Keratinocyte (primary cell): ENCODE measurements at regions not wholly inside any gene's neighbourhood (a gene's known extent, or its start where the extent isn't known, plus 50 kb on each side); places are given as distances from the start of the nearest gene placed in this dataset.

ENCODE experiments used
- DNase-seq: peaks from one replicate; pipeline ENCODE4 v3.0.0-alpha.2; 2011; ENCODE audit warnings: low read depth, missing footprints, low spot score
- FAIRE-seq: peaks from 2 replicates; lab custom pipeline; 2011; peaks lifted over from hg19 to GRCh38; lab: Jason Lieb, UNC
- H2AFZ ChIP-seq: 2 replicates; pipeline ENCODE4 v1.6.0; 2012; ENCODE audit warnings: low read length, control low read depth, inconsistent platforms; ENCODE audit not compliant: control insufficient read depth
- H3K27ac ChIP-seq: 2 replicates; pipeline ENCODE4 v1.5.1; 2011; ENCODE audit warnings: low read length; ENCODE audit not compliant: control insufficient read depth, insufficient read depth
- H3K27me3 ChIP-seq: 3 replicates; pipeline ENCODE4 v1.6.0; 2011; ENCODE audit warnings: low read length; ENCODE audit not compliant: control insufficient read depth, insufficient read depth; ENCODE audit errors: extremely low read depth
- H3K36me3 ChIP-seq, 2 experiments: 2 replicates in 1 of 2; 3 replicates in 1 of 2; pipeline ENCODE4 v1.5.1; 2011; ENCODE audit warnings: low read length in 2 of 2, mild to moderate bottlenecking in 1 of 2; ENCODE audit not compliant: control insufficient read depth in 2 of 2, insufficient read depth in 2 of 2; ENCODE audit errors: extremely low read depth in 1 of 2
- H3K4me1 ChIP-seq: 3 replicates; pipeline ENCODE4 v1.5.1; 2011; ENCODE audit warnings: low read length; ENCODE audit not compliant: control insufficient read depth, insufficient read depth; ENCODE audit errors: extremely low read depth
- H3K4me2 ChIP-seq: 3 replicates; pipeline ENCODE4 v1.6.0; 2011; ENCODE audit warnings: low read depth, low read length; ENCODE audit not compliant: control insufficient read depth, insufficient read depth; ENCODE audit errors: extremely low read depth
- H3K4me3 ChIP-seq, 3 experiments: fragments of 200-600 bp in 1 of 3; sonication (generic) in 1 of 3; 2 replicates in 2 of 3; 3 replicates in 1 of 3; pipeline ENCODE4 v1.5.1; 2011 to 2016; ENCODE audit warnings: low read length in 3 of 3, mild to moderate bottlenecking in 3 of 3, control low read depth in 2 of 3, inconsistent platforms in 1 of 3, low read depth in 1 of 3, mixed read lengths in 1 of 3, mixed run types in 1 of 3, moderate library complexity in 1 of 3; ENCODE audit not compliant: control insufficient read depth in 2 of 3, insufficient read depth in 2 of 3; ENCODE audit errors: extremely low read depth in 1 of 3
- H3K79me2 ChIP-seq: 2 replicates; pipeline ENCODE4 v1.6.0; 2012; ENCODE audit warnings: low read length; ENCODE audit not compliant: control insufficient read depth, insufficient read depth
- H3K9ac ChIP-seq: 3 replicates; pipeline ENCODE4 v1.6.0; 2011; ENCODE audit warnings: low read length; ENCODE audit not compliant: control insufficient read depth, insufficient read depth; ENCODE audit errors: extremely low read depth
- H3K9me1 ChIP-seq: 3 replicates; pipeline ENCODE4 v1.6.0; 2011; ENCODE audit warnings: low read length; ENCODE audit not compliant: control insufficient read depth, insufficient read depth; ENCODE audit errors: extremely low read depth
- H3K9me3 ChIP-seq: 2 replicates; pipeline ENCODE4 v1.5.1; 2012; ENCODE audit warnings: low read depth, low read length; ENCODE audit not compliant: control insufficient read depth
- H4K20me1 ChIP-seq: 3 replicates; pipeline ENCODE4 v1.6.0; 2011; ENCODE audit warnings: low read length; ENCODE audit not compliant: control insufficient read depth, insufficient read depth; ENCODE audit errors: extremely low read depth
- EZH2 ChIP-seq: IDR thresholded peaks from one replicate; pipeline ENCODE4 v1.6.1; 2012; ENCODE audit warnings: inconsistent platforms, mild to moderate bottlenecking, low read length, moderate library complexity
- dilution Hi-C: fragments of 300-500 bp; cut with MboI; formaldehyde crosslinking; loops from one replicate; pipeline ENCODE4 v1.7.0; 2020; ENCODE audit warnings: low sequenced_read_pairs; ENCODE audit not compliant: extremely low pct_ligation_motif_present
- TF ChIP-seq, protein P1 (sequence below), 3 experiments: IDR thresholded peaks in 1 of 3; conservative IDR thresholded peaks in 1 of 3; optimal IDR thresholded peaks in 1 of 3; 2 replicates in 2 of 3; 3 replicates in 1 of 3; pipeline versions ENCODE3 to v1.5.1; 2011; ENCODE audit warnings: low read length in 3 of 3, mild to moderate bottlenecking in 3 of 3, moderate library complexity in 2 of 3, control low read depth in 1 of 3, inconsistent platforms in 1 of 3; ENCODE audit not compliant: insufficient read depth in 2 of 3; ENCODE audit errors: extremely low read depth in 1 of 3

DNA sequence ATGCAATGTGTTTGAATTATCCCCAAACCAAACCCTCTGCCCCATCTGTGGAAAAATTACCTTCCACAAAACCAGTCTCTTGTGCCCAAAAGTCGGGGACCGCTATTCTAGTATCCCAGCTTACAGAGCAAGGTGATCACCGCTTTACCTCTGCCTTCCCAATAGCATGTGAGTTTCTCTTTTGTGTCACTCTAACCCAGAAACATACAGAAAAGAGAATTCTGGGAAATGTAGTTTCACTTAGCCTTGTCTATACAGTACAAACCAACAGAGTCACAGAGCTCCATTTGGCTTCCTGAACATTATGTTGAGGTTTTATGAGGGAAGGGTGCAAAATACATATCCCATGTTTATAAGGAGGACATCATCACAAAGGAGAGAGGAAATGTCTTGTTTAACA lies 260.3 kb upstream of the MINDY3 start:
- H3K36me3 ChIP-seq, result no peaks in the 10 kb centered on the region
- no peaks in the 10 kb centered on the region for H3K4me1 ChIP-seq
- no peaks in the 10 kb centered on the region for H3K9me1 ChIP-seq
- no peaks in the 10 kb centered on the region for H4K20me1 ChIP-seq
- H3K4me2 ChIP-seq, result no peak overlapping the region
- H3K27me3 ChIP-seq, result no peaks in the 10 kb centered on the region
- TF ChIP-seq, protein P1, sequence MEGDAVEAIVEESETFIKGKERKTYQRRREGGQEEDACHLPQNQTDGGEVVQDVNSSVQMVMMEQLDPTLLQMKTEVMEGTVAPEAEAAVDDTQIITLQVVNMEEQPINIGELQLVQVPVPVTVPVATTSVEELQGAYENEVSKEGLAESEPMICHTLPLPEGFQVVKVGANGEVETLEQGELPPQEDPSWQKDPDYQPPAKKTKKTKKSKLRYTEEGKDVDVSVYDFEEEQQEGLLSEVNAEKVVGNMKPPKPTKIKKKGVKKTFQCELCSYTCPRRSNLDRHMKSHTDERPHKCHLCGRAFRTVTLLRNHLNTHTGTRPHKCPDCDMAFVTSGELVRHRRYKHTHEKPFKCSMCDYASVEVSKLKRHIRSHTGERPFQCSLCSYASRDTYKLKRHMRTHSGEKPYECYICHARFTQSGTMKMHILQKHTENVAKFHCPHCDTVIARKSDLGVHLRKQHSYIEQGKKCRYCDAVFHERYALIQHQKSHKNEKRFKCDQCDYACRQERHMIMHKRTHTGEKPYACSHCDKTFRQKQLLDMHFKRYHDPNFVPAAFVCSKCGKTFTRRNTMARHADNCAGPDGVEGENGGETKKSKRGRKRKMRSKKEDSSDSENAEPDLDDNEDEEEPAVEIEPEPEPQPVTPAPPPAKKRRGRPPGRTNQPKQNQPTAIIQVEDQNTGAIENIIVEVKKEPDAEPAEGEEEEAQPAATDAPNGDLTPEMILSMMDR (optimal IDR thresholded peaks at IDR 0.05 in 1 of 3, IDR thresholded peaks at IDR 0.05 in 1 of 3, conservative IDR thresholded peaks at IDR 0.05 in 1 of 3; ENCODE audit: extremely low read depth in 1 of 3, insufficient read depth in 2 of 3, low read length in 3 of 3), result no peak
- no peak for TF ChIP-seq EZH2
- no peak overlapping the region for H3K27ac ChIP-seq
- H2AFZ ChIP-seq, result no peak overlapping the region
- H3K79me2 ChIP-seq, result no peaks in the 10 kb centered on the region
- dilution Hi-C loops, result no loop called here
- no peaks in the 10 kb centered on the region for H3K9me3 ChIP-seq
- H3K4me3 ChIP-seq, result no peak overlapping the region
- no peak overlapping the region for H3K9ac ChIP-seq
- DNase-seq, result no peak
- no peak for FAIRE-seq

DNA sequence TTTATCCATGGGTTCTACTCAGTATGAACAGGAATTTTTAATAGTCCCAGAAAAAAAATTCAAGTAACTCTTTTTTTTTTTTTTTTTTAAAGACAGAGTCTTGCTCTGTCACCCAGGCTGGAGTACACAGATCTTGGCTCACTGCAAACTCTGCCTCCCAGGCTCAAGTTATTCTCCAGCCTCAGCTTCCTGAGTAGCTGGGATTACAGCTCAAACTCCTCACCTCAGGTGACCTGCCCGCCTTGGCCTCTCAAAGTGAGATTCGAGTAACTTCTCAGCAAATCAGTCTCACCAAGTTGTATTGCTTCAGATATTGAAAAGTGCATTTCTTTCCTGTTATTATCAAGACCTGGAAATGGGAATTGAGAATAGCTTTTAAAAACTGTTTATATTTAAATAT lies 281.2 kb upstream of the MINDY3 start:
- Histone ChIP-seq H3K4me2 (no peak overlapping the region), H3K9ac (no peak overlapping the region), H2AFZ (no peak overlapping the region), H4K20me1 (no peaks in the 10 kb centered on the region), H3K9me1 (no peaks in the 10 kb centered on the region), H3K4me3 (no peak overlapping the region), H3K27ac (no peak overlapping the region), H3K4me1 (no peaks in the 10 kb centered on the region), H3K79me2 (no peaks in the 10 kb centered on the region), H3K27me3 (no peaks in the 10 kb centered on the region), H3K9me3 (no peaks in the 10 kb centered on the region), H3K36me3 (no peaks in the 10 kb centered on the region)
- TF ChIP-seq, protein P1 (optimal IDR thresholded peaks at IDR 0.05 in 1 of 3, IDR thresholded peaks at IDR 0.05 in 1 of 3, conservative IDR thresholded peaks at IDR 0.05 in 1 of 3; ENCODE audit: extremely low read depth in 1 of 3, insufficient read depth in 2 of 3, low read length in 3 of 3), result no peak
- no peak for TF ChIP-seq EZH2
- no peak for FAIRE-seq
- DNase-seq, result no peak
- dilution Hi-C loops, result no loop called here
